ENCODE measurements at regions not wholly inside any gene's neighbourhood (a gene's known extent, or its start where the extent isn't known, plus 50 kb on each side); places are given as distances from the start of the nearest gene placed in this dataset.

- no peak overlapping the region for H2BK120ac ChIP-seq (replicated peaks; ENCODE audit: low read depth, low read length)
- no peak overlapping the region; the same call in 1 of the 2 replicates for H2AK5ac ChIP-seq (ENCODE audit: low read depth, low read length)
- no peak overlapping the region for H3K9ac ChIP-seq (replicated peaks in 1 of 4; ENCODE audit: extremely low read depth in 1 of 4, low read depth in 3 of 4, low read length in 3 of 4)
- CTCF ChIA-PET (ENCODE audit: partially characterized antibody) = interaction anchor here (1.2 to 2.0 kb wide), 7 partner anchors 12 to 111 kb away, joined by 3 to 6 read pairs (median 4); no protein-coding TSS in a partner anchor
- no peaks in the 10 kb centered on the region for H3K36me3 ChIP-seq (ENCODE audit: control insufficient read depth in 2 of 4, insufficient read depth in 4 of 4, low read length in 3 of 4)
- 0 out of 2 replicates have a peak overlapping the region, but pooled peaks have one; percentile 13 for H2BK20ac ChIP-seq (ENCODE audit: low read length)
- H2BK12ac ChIP-seq (ENCODE audit: low read depth, low read length) = 0 out of 2 replicates have a peak overlapping the region, but pooled peaks have one; percentile 11
- H4K8ac ChIP-seq (ENCODE audit: extremely low read depth, insufficient read depth, low read length) = no peak overlapping the region
- WGBS, 2 experiments (ENCODE audit: extremely low coverage in 1 of 2, insufficient coverage in 1 of 2, insufficient read length in 1 of 2, insufficient replicate concordance in 2 of 2, low coverage in 1 of 2, low lambda C conversion rate in 2 of 2, missing lambda C conversion rate in 1 of 2) = 90% methylated on average over 8 of the region's 8 CpGs; no CpG with 5 or more reads in 1 of the 2 experiments
- peak in 1 of 2 experiments; percentile 27 for DNase-seq (ENCODE audit: low read depth in 1 of 2, low spot score in 2 of 2)
- H3K27me3 ChIP-seq (replicated peaks in 1 of 4; ENCODE audit: control insufficient read depth in 3 of 4, extremely low read depth in 1 of 4, insufficient read depth in 3 of 4, low read length in 3 of 4) = no peaks in the 10 kb centered on the region
- H3K18ac ChIP-seq (ENCODE audit: extremely low read depth, low read length) = no peak overlapping the region
- POLR2A ChIA-PET (ENCODE audit: partially characterized antibody) = interaction anchor here (1.7 kb wide), 1 partner anchor 11 kb away, joined by 4 read pairs; no protein-coding TSS in a partner anchor
- H3K4me1 ChIP-seq (replicated peaks in 1 of 4; ENCODE audit: control insufficient read depth in 3 of 4, insufficient read depth in 4 of 4, low read length in 3 of 4) = peaks cover 0 to 9% (median 4%) of the 10 kb centered on the region in 4 experiments; a peak in 5 of 7 replicates
- H3K23me2 ChIP-seq (ENCODE audit: low read depth, low read length) = no peaks in the 10 kb centered on the region
- no peak overlapping the region for H4K91ac ChIP-seq (replicated peaks; ENCODE audit: insufficient read length, low read length)
- TF ChIP-seq GTF2F1 (IDR thresholded peaks at IDR 0.05; ENCODE audit: borderline replicate concordance, low read depth, low read length) (no peak), TAF1 (IDR thresholded peaks at IDR 0.05; ENCODE audit: low read depth, low read length) (no peak), PHF8 (conservative IDR thresholded peaks at IDR 0.05; ENCODE audit: low read depth, low read length) (no peak), CTBP2 (IDR thresholded peaks at IDR 0.05; ENCODE audit: borderline replicate concordance, insufficient read depth, insufficient read length, low read length) (no peak), BCL11A (IDR thresholded peaks at IDR 0.05; ENCODE audit: low read depth in 2 of 2, low read length in 2 of 2) (no peak), EP300 (IDR thresholded peaks at IDR 0.05; ENCODE audit: borderline replicate concordance in 1 of 2, low read depth in 2 of 2, low read length in 2 of 2) (no peak), SP1 (IDR thresholded peaks at IDR 0.05; ENCODE audit: low read depth, low read length) (no peak), EGR1 (IDR thresholded peaks at IDR 0.05; ENCODE audit: borderline replicate concordance, low read depth, low read length) (no peak), SP2 (IDR thresholded peaks at IDR 0.05; ENCODE audit: low read length) (no peak)
- H3K56ac ChIP-seq (replicated peaks; ENCODE audit: insufficient read length, low read depth, low read length) = no peak overlapping the region
- H3K4me3 ChIP-seq (ENCODE audit: extremely low read depth in 1 of 4, insufficient read depth in 2 of 4, low read depth in 3 of 4, low read length in 4 of 4) = no peak overlapping the region
- no peak overlapping the region for H3K23ac ChIP-seq (ENCODE audit: insufficient read length)
- H4K20me1 ChIP-seq (replicated peaks in 1 of 2; ENCODE audit: control insufficient read depth in 1 of 2, insufficient read depth in 2 of 2, low read length in 2 of 2) = no peaks in the 10 kb centered on the region
- no peak overlapping the region for H3K14ac ChIP-seq (ENCODE audit: insufficient read length)
- H3K79me1 ChIP-seq (ENCODE audit: low read depth, low read length) = no peaks in the 10 kb centered on the region
- no peak overlapping the region for H2BK5ac ChIP-seq (ENCODE audit: low read depth, low read length)
- H3K79me2 ChIP-seq (ENCODE audit: control insufficient read depth in 1 of 2, insufficient read depth in 2 of 2, low read length in 2 of 2) = no peaks in the 10 kb centered on the region
- H2AFZ ChIP-seq (ENCODE audit: low read length) = no peak overlapping the region
- H3K9me3 ChIP-seq (ENCODE audit: insufficient read depth in 2 of 2, low read depth in 1 of 2, low read length in 1 of 2) = peaks cover 0 to 9% of the 10 kb centered on the region in 2 experiments; a peak in 2 of 4 replicates
- FAIRE-seq = no peak
- no peak overlapping the region for H3K4me2 ChIP-seq (ENCODE audit: insufficient read depth in 1 of 2, low read depth in 2 of 2, low read length in 2 of 2)
- no peak overlapping the region for H4K5ac ChIP-seq (ENCODE audit: insufficient read length, low read depth, low read length)
- H3K27ac ChIP-seq (ENCODE audit: low read depth, low read length) = no peak overlapping the region
- H3K4ac ChIP-seq (replicated peaks; ENCODE audit: insufficient read length, low read depth, low read length) = no peak overlapping the region
- H2BK15ac ChIP-seq (ENCODE audit: low read length) = no peak overlapping the region
These were observed 180.7 kb upstream of the SMAD3 start for GRCh38 chr15:66884661-66885237.
